Hippocampal formation (tissue), 2 donors: ENCODE measurements at regions not wholly inside any gene's neighbourhood (a gene's known extent, or its start where the extent isn't known, plus 50 kb on each side); places are given as distances from the start of the nearest gene placed in this dataset.
"Not testable (repeated sequence)": the region's sequence is repeated elsewhere in the genome, so short reads cannot be mapped to it uniquely, and the experiment has no call there.

Experiments
- DNase-seq, 2 donors: peaks; one replicate each; lab custom pipeline; 2025; lab: John Stamatoyannopoulos, UW

DNA sequence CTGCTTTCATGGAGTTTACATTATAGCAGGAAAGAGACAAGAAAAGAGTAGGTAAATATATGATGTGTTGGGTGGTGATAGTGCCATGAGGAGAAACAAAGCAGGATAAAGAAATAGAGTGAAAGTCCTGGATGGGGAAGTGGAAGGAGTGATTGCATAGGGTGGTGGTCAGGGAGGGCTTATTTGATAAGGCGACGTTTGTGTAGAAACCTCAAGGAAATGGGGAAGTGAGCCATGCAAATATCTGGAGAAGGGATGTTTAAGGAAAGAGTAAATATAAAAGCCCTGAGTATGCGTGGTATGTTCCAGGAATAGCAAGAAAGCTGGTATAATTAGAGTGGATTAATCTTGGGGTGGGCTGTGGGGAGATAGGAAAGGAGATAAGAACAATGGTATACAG is 134.7 kb upstream of the SV2C start:
- DNase-seq: no peak

DNA sequence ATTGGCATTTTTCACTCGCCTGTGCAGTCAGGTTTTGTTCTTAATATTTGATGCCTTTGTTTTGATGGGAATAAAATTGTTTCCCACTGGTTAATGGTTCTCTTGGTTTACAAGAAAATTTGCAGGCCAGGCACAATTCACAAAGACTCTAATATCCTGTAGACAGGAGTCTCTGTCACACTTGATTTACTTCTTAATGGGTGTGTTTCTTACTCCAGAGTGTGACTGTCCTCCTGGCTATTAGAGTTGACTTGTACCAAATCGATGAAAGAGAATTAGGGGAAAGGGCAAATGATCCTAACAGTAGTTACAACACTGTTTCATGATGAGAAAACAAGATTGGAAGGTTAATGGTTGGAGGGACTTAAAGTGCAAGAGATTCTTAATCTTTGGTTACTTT is 142.8 kb upstream of the SV2C start:
- DNase-seq: no peak

DNA sequence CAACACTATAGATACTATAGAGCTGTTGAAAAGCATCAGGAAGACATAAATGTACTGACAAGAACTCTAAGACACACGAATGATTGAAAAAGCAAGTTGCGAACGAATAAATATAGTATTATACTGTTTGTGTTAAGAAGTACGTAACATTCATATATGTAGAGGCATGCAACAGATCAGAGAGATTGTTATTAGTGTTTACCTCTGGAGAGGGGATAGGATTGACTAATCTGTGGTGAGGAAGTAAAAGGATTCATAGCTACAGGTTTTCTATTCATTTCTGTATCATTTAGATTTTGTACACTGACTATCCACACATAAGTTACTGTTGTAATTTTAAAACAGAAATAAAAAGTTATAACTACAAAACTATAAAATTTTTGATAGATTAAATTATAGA is 147.6 kb upstream of the SV2C start:
- DNase-seq: no peak

- no peak for DNase-seq
Measured at GRCh38 chr5:75933489-75933888, 149.7 kb upstream of the SV2C start.

- DNase-seq: no peak
Measured at GRCh38 chr5:75931175-75931574, 152.0 kb upstream of the SV2C start.

- DNase-seq: no peak
Measured at GRCh38 chr5:75928992-75929391, 154.2 kb upstream of the SV2C start.

- no peak for DNase-seq
Measured at GRCh38 chr5:75922480-75922879, 160.7 kb upstream of the SV2C start.

- DNase-seq: no peak
Measured at GRCh38 chr5:75921011-75921410, 162.2 kb upstream of the SV2C start.

- no peak for DNase-seq
Measured at GRCh38 chr5:75916144-75916543, 167.0 kb upstream of the SV2C start.

GRCh38 chr5:75909223-75909622 is 174.0 kb upstream of the SV2C start:
- DNase-seq: no peak

DNA sequence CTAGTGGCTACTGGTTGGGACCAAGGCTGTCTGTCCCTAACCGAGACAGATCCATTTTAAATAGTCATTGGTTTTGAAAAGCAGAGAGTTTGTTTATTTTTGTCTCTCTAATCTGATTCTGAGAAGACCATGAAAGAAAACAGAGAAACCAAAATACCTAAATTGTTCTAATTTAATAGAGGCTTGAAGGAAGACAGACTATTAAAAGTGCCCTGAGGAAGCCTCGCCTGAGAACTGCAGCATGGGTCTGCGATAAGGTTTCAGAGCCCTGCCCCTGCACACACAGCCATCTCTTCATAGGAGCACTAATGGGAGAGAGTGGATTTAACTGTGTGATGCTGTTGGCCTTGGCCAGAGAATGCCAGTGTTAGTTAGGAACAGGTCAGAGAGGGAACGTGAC is 175.5 kb upstream of the SV2C start:
- DNase-seq: no peak

DNA sequence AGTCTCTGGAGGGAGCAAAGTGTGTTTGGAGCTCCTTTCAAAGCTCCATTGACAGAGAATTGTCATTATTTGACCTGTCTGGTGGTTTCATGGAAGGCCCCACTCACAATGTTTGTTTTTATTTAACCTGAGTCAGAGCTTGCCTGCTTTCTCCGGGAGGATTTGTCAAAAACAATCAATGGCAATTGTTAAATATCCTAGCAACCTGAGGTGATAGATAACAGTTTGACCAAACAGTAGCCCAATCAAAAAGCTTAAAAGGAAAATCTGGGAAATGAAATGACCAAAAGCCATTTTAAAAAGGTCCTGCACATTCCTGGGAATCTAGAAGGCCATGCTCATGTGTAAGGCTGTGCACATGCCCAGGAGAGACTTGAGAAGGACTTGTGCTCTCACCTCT is 177.2 kb upstream of the POC5 start:
- DNase-seq: no peak

DNA sequence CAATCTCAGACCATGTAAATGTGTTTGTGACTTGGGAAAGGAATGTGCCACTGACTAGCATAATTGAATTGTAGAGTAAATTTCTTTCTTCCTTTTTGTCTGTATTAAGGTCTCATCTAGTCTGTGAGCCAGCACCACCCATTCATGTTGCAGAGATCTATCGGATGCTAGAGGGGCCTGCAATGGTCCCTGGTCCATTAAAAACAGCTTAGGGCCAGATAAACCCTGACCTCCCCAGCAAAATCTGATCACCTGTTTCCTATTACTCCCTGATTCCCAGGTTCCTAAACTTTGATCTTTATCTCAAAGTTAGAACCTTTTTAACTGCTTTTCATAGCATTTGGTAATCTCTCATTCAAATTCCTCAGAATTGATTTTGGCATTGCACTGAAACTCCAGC is 174.5 kb upstream of the POC5 start:
- no peak for DNase-seq

- DNase-seq: no peak
Measured at GRCh38 chr5:75891020-75891419, 173.8 kb upstream of the POC5 start.

DNA sequence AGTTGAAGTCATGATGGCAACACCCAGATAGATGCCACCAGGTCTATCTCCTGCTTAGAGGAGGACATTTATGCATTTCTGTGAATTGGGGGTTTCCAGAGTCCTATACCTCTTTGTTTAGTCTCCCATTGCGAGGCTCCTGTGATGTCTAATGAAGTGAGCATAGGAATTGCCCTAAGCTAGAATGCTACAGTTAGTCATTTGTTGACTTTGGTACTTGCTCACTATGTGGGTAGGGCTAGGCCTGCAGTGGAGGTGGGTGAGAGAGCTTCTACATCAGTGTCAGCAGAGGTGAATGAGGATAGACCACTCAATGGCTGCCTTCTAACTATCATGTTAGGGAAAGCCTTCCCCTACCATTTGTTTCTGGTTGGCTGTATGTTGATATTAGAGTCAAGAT is 173.3 kb upstream of the POC5 start:
- no peak for DNase-seq

- no peak for DNase-seq
Measured at GRCh38 chr5:75886706-75887105, 169.5 kb upstream of the POC5 start.

DNA sequence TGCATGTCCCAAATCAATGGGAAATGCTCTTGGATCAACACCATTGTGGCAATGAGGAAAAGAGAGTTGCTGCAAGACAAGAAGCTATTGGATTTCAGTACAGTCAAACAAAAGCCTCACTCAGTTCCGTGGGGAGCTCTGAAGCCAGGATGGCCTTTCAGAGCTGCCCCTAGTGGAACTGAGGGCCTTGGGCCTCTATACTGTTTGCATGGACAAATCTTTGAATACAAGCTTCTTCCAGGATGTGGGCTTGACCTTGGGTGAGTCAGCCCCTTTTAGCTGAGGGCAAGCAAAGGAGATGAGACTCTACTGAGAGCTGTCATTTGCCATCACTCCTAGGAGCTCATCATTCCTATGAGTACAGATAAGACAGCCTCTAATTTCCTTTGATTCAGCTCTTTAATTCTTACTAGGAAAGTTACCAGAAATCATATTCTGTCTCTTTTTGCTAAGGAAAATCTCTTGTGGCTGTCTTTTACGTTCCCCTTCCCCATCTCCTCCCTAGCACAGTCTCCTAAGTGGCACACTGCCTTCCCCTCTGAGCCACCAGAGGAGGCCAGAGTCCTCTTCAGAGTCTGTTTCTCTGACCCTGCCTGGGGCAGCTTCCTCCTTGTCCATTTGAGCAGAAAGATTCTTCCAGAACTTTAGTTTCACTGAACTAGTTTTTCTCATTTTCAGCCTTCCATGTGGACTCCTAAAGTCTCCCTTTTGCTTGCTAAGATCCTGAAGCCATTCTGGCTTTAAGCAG is 168.8 kb upstream of the POC5 start:
- DNase-seq: no peak

- no peak for DNase-seq
Measured at GRCh38 chr5:75885321-75885720, 168.1 kb upstream of the POC5 start.

DNA sequence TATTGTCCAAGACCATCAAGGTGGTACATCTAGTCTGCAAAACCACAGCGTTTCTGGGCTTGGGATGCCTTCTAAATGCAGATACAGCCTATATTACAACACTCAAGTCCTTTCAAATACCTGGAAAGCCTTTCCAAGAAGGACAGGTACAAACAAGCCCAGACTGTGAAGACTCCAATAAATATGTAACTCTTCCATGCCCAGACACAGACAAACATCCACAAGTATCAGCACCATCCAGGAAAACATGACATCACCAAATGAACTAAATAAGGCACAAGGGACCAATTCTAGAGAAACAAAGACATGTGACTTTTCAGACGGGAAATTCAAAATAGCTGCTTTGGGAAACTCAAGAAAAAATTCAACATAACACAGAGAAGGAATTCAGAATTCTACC is 152.7 kb upstream of the POC5 start:
- no peak for DNase-seq

DNA sequence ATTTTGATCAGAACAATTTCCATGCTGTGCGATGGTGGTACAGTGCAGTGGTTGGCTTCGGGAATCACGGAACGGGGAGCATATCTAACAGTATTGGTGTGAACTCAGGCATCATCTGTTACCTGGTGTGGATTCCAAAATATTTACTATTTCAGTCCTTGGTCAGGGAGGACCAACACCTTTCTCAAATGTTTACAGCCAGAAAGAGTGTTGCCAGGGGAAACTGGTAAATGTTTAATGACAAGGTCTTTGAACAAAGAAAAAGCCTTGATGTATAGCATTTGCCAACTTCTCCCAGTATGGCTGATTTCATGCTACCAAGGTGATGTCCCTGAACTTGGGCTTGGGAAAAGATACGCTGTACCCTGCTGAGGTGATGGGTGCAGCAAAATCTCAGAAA is 145.6 kb upstream of the POC5 start:
- DNase-seq: no peak

- DNase-seq: not testable (repeated sequence)
Measured at GRCh38 chr5:75859621-75860020, 142.4 kb upstream of the POC5 start.

- DNase-seq: no peak
Measured at GRCh38 chr5:75856056-75856455, 138.8 kb upstream of the POC5 start.

- DNase-seq: no peak
Measured at GRCh38 chr5:75848077-75848476, 130.8 kb upstream of the POC5 start.

- no peak for DNase-seq
Measured at GRCh38 chr5:75847561-75848021, 130.4 kb upstream of the POC5 start.
